AG09309 (cell line): ENCODE measurements at regions not wholly inside any gene's neighbourhood (a gene's known extent, or its start where the extent isn't known, plus 50 kb on each side); places are given as distances from the start of the nearest gene placed in this dataset.

Source experiments
- DNase-seq: peaks from one replicate; pipeline ENCODE4 v3.0.0-alpha.2; 2010; ENCODE audit warnings: low read depth
- H3K4me3 ChIP-seq: 2 replicates; pipeline ENCODE4 v1.5.1; 2011; ENCODE audit warnings: mild to moderate bottlenecking, low read depth, low read length, moderate library complexity; ENCODE audit not compliant: control insufficient read depth
- TF ChIP-seq, protein P1 (sequence below): IDR thresholded peaks from 2 replicates; pipeline ENCODE4 v1.5.1; 2011; ENCODE audit warnings: mild to moderate bottlenecking, low read depth, low read length, inconsistent platforms; ENCODE audit not compliant: insufficient read depth, control insufficient read depth; ENCODE audit errors: missing control alignments

DNA sequence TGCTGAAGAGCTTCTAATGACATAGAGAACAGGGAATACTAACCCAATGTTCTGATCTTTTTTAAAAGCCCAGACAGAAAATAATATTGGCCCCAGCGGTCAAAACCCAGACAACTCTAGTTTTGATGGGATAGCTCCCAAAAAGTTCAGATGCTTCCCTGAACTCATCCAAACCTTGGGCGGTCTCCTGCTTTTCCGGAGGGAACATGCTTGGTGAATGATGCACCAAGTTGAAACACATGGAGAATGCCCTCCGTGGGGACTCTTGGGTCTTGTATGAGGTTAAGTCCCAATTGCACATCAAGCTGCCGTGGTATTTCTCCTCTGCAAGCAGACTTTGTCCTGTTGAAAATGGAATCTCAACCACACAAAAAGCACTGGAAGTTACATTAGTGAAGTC is 120.7 kb upstream of the CTAGE1 start:
- peak; percentile 67 for DNase-seq
- TF ChIP-seq, protein P1, sequence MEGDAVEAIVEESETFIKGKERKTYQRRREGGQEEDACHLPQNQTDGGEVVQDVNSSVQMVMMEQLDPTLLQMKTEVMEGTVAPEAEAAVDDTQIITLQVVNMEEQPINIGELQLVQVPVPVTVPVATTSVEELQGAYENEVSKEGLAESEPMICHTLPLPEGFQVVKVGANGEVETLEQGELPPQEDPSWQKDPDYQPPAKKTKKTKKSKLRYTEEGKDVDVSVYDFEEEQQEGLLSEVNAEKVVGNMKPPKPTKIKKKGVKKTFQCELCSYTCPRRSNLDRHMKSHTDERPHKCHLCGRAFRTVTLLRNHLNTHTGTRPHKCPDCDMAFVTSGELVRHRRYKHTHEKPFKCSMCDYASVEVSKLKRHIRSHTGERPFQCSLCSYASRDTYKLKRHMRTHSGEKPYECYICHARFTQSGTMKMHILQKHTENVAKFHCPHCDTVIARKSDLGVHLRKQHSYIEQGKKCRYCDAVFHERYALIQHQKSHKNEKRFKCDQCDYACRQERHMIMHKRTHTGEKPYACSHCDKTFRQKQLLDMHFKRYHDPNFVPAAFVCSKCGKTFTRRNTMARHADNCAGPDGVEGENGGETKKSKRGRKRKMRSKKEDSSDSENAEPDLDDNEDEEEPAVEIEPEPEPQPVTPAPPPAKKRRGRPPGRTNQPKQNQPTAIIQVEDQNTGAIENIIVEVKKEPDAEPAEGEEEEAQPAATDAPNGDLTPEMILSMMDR: no peak
- no peak overlapping the region for H3K4me3 ChIP-seq

DNA sequence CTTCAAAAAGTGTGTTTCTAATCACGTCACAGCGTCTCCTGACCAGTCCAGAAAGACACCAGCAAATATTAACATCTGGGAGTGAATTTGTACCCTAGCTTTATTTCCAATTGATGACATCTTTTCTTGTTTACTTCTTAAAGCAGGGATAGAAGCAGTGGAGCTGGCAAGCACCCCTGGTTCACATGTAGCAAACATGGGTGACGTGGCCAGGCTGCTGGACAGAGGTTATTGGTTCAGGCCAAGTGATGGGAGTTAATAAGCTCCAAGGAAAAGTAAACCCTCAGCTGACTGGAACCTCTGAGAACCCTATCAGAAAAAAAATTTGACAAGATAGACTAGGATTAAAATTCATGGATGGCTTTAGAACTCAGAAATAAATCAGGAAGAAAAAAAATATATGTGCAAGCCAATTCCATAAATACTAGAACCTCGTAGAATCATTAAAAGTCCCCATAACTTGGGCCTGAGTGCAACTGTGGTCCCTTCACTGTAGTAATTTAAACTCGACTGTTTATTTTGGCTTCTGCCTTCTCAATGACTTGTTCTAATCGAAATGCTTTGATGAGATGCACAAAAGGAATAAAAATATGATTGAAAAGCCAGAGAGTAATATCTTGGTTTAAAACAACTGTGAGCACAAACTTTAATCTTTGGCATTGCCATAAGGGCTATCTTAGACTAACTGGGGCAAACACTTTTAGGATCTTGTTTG is 121.5 kb upstream of the CTAGE1 start:
- TF ChIP-seq, protein P1: no peak

DNA sequence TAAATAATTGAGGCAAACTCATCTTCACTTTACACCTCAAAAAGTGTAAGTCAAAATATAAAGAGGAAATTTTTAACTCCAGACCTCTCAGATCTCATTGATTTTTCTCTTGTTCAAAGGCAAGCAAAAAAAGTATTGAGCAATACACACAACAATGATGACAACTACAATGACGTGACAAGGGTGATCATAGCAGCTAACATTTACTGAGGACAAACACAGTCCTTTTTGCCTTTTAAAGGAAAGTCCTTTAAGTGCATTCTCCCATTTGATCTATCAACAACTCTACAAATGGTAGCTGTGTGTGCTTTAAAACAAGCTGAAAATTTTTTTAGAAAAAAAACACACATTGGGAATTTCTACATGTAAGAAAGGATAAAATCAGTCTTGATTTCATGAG is 123.5 kb upstream of the CTAGE1 start:
- no peak overlapping the region for H3K4me3 ChIP-seq

More for the DNA sequence above, 121.5 kb upstream of the CTAGE1 start:
- no peak overlapping the region for H3K4me3 ChIP-seq
- no peak for DNase-seq

DNA sequence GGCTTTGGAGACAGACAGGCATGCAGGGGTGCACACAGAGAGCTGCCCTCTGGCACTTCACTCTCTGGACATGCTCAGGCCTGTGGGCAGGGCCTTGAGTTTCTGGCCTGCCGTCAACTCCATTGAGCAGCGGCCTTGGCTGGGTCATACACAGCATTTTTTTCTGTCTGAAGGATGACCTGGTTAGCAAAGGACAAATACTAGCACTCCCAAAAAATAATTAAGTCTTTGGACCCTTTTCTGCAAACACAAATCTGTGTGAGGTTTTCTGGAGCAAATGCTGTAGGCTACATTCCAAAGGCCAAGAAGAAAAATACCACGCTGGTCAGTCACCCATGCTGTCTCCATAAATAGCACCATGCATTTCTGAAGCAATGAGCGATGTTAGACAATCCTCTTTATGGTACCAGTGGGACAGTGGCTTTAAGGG is 124.7 kb upstream of the CTAGE1 start:
- TF ChIP-seq, protein P1: no peak
- H3K4me3 ChIP-seq: no peak overlapping the region
- DNase-seq: no peak

More for the DNA sequence above, 123.5 kb upstream of the CTAGE1 start:
- DNase-seq: no peak
- TF ChIP-seq, protein P1: no peak

DNA sequence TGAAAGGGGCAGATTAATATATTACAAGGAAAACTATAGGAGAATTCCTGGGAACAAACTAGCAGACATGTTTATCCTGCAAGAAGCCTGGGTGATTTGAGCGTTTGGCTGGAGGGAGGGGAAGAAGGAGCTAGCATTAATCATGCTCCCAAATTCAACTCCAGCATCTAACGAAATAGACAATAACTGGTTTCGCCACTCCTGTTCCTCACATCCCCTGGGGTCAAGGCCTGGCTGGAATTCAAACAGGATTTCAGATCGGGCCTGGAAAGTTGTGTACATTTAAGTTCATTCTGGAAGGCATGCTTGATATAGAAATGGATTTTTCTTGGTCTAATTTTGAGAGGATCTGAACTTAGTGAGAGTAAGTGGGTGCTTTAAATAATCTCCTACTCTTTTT is 126.1 kb upstream of the CTAGE1 start:
- no peak for DNase-seq
- H3K4me3 ChIP-seq: no peak overlapping the region

DNA sequence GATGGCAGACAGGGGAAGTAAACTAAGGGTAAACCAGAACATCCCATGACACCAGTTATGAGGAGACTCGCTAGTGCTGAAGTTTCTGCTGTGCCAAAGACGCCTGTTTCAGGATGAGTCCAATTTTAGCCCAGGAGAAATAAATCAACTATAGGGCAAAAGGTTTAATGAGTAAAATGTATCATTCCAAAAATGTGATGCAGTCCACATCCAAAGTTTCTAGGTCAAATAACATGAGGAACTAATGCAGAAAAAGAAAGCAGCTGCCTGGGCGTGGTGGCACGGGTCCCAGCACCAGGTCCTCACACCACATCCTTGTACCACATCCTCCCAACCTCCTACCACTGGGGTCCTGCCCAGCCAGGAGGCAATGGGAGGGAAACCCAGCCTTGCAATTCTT is 126.9 kb upstream of the CTAGE1 start:
- TF ChIP-seq, protein P1: no peak
- DNase-seq: no peak
- no peak overlapping the region for H3K4me3 ChIP-seq

More for the DNA sequence above, 126.1 kb upstream of the CTAGE1 start:
- TF ChIP-seq, protein P1: no peak
